Activated T-helper 1 cell treated with anti-CD3 and anti-CD28 coated beads, Interleukin-12 subunit alpha, Interleukin-12 subunit beta, Interleukin-2, Interleukin-4 antibody, amounts not matched to agents 30 ng/mL and 10 ng/mL and 1 ng/mL, durations not matched to agents 14 hours and 24 hours and 36 hours (primary cell): ENCODE measurements at regions not wholly inside any gene's neighbourhood (a gene's known extent, or its start where the extent isn't known, plus 50 kb on each side); places are given as distances from the start of the nearest gene placed in this dataset.
A peak's percentile ranks its signal among the peaks of the same experiment; 100 is the strongest.

Source experiments
- DNase-seq: peaks from one replicate; pipeline ENCODE4 v3.0.0; 2021; ENCODE audit warnings: low spot score
- H3K27ac Mint-ChIP-seq: one replicate; pipeline ENCODE4 v1.8.0; 2021; ENCODE audit warnings: mild to moderate bottlenecking, mixed read lengths
- H3K27me3 Mint-ChIP-seq: one replicate; pipeline ENCODE4 v1.8.0; 2022; ENCODE audit warnings: mild to moderate bottlenecking, moderate library complexity, mixed read lengths; ENCODE audit not compliant: insufficient read depth
- H3K36me3 Mint-ChIP-seq: one replicate; pipeline ENCODE4 v1.8.0; 2021; ENCODE audit warnings: low read depth, mixed read lengths
- H3K4me1 Mint-ChIP-seq: one replicate; pipeline ENCODE4 v1.8.0; 2021; ENCODE audit warnings: low read depth, mixed read lengths
- H3K4me3 Mint-ChIP-seq: one replicate; pipeline ENCODE4 v1.8.0; 2021; ENCODE audit warnings: mild to moderate bottlenecking, moderate library complexity, mixed read lengths
- H3K9me3 Mint-ChIP-seq: one replicate; pipeline ENCODE4 v1.8.0; 2021; ENCODE audit warnings: mixed read lengths
- intact Hi-C: fragments of 100-400 bp; cut with micrococcal nuclease; formaldehyde crosslinking; loops from one replicate; pipeline ENCODE4 v1.15.1; 2024

DNA sequence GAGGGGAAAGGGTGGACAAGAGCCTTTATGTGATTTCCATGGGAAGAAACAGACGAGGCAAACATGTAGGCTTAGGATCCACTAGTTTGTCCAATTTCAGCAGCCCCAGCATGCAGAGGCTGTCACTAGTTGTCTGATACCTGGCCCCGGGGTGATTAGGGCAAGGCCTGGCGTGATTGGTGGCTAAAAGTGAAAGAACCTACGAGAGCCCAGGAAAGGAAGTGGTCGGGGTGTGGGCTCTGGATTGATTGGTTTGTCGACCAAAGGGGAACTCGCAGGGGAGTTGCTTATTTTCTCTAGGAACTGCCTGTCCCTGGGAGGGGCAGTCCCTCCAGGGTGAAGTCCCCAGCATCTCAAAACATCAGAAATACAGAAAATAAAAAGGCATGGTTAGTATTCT is 64.2 kb upstream of the UQCRFS1 start:
- peaks cover 16% of the 10 kb centered on the region for H3K4me1 Mint-ChIP-seq
- peaks cover 9% of the 10 kb centered on the region for H3K27me3 Mint-ChIP-seq
- H3K9me3 Mint-ChIP-seq = peaks cover 5% of the 10 kb centered on the region
- H3K36me3 Mint-ChIP-seq = no peaks in the 10 kb centered on the region
- H3K27ac Mint-ChIP-seq = no peak overlapping the region
- intact Hi-C loops = no loop called here
- DNase-seq = peak; percentile 41
- no peak overlapping the region for H3K4me3 Mint-ChIP-seq

DNA sequence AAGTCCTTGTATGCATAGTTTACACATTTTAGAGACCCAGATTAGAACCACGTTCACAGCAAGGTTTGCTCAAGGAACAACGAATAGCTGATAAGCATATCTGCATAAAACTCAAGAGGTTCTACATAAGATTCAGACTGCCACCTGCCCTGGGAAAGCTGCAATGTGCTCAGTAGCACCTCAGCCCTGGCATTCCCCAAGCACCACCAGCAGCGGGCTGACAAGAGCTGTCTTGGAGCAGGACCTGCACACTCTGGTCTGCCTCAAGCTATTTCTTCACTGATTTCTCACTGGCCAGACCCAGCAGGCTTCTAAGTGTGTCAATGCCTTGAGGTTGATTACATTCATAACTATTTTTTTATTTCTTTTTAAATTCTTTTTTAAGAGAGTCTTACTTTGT is 65.8 kb upstream of the UQCRFS1 start:
- Mint-ChIP-seq H3K27ac (no peak overlapping the region), H3K4me3 (no peak overlapping the region), H3K4me1 (peaks cover 16% of the 10 kb centered on the region), H3K9me3 (peaks cover 5% of the 10 kb centered on the region), H3K36me3 (no peaks in the 10 kb centered on the region), H3K27me3 (peaks cover 11% of the 10 kb centered on the region)
- intact Hi-C loops = no loop called here
- no peak for DNase-seq

GRCh38 chr19:29283366-29283765 is 70.4 kb upstream of the UQCRFS1 start:
- peaks cover 5% of the 10 kb centered on the region for H3K9me3 Mint-ChIP-seq
- H3K4me3 Mint-ChIP-seq = no peak overlapping the region
- peaks cover 13% of the 10 kb centered on the region for H3K27me3 Mint-ChIP-seq
- intact Hi-C loops = no loop called here
- no peaks in the 10 kb centered on the region for H3K4me1 Mint-ChIP-seq
- H3K36me3 Mint-ChIP-seq = no peaks in the 10 kb centered on the region
- no peak overlapping the region for H3K27ac Mint-ChIP-seq
- DNase-seq = no peak

- Mint-ChIP-seq H3K4me3 (no peak overlapping the region), H3K4me1 (no peaks in the 10 kb centered on the region), H3K27ac (no peak overlapping the region), H3K27me3 (peaks cover 13% of the 10 kb centered on the region), H3K36me3 (no peaks in the 10 kb centered on the region), H3K9me3 (peaks cover 5% of the 10 kb centered on the region)
- intact Hi-C loops = no loop called here
- DNase-seq = no peak
Measured at GRCh38 chr19:29285187-29285687, 72.3 kb upstream of the UQCRFS1 start.

DNA sequence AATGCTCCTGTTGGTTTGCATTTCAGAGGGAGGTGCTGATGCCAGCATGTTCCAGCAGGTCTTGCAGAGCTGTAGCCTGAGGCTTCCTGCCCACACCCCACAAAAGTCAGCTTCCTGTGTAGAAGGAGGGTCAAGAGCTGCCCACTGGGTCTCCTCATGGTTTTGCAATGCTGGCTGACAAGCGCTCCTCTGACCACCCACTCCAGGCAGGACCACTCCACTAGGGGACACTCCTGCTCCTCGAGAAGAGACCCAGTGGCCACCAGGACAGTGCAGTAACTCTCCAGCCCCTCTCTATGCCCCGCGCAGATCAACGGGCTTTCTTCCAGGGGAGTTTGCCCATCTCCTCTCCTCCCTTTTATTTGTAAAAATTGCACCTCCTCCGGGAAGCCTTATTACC is 72.9 kb upstream of the UQCRFS1 start:
- DNase-seq = no peak
- Mint-ChIP-seq H3K27ac (no peak overlapping the region), H3K4me1 (no peaks in the 10 kb centered on the region), H3K9me3 (no peaks in the 10 kb centered on the region), H3K36me3 (no peaks in the 10 kb centered on the region), H3K27me3 (peaks cover 8% of the 10 kb centered on the region), H3K4me3 (no peak overlapping the region)
- intact Hi-C loops = no loop called here

DNA sequence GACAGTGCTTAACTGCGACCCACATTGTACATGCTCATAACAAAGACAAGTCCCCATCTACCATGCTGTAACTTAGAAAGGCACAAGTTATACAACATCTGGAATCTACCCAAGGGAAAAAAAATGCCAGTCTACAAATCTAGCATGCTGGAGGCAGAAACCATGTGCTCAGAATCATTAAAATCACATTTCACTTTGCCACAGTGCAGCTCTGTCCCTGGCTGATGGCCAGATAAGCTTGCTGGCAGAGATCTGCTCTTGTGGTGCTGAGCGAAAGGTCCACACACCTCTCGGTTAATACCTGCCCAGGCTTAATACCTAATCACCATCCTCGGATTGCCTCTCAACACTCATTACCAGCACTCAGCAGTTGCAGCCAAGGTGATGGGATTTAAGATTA is 74.1 kb upstream of the UQCRFS1 start:
- Mint-ChIP-seq H3K27ac (no peak overlapping the region), H3K36me3 (no peaks in the 10 kb centered on the region), H3K27me3 (peaks cover 6% of the 10 kb centered on the region), H3K4me1 (no peaks in the 10 kb centered on the region), H3K4me3 (no peak overlapping the region), H3K9me3 (no peaks in the 10 kb centered on the region)
- DNase-seq = no peak
- intact Hi-C loops = no loop called here

DNA sequence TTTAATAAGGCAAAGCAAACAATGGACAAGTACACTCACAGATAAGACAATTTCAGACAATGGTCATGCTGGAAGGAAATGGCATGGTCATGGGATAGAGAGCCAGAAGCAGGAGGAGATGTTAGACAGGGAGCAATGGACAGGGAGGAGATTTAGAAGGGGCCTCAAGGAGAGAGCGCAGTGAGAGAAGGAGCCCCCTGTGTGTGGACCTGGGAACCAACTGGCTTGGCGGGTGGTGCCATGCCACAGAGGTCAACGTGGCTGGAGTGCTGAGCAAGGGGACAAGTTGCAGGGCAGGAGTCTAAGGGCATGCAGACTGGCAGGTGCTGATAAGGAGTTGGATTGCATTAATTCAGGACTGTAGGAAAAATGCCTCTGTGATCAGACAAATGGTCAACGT is 75.3 kb upstream of the UQCRFS1 start:
- Mint-ChIP-seq H3K4me3 (no peak overlapping the region), H3K27me3 (peaks cover 4% of the 10 kb centered on the region), H3K36me3 (no peaks in the 10 kb centered on the region), H3K27ac (no peak overlapping the region), H3K9me3 (no peaks in the 10 kb centered on the region), H3K4me1 (no peaks in the 10 kb centered on the region)
- no peak for DNase-seq
- intact Hi-C loops = no loop called here

- intact Hi-C loops = no loop called here
- Mint-ChIP-seq H3K27me3 (peaks cover 3% of the 10 kb centered on the region), H3K4me1 (no peaks in the 10 kb centered on the region)
Measured at GRCh38 chr19:29289020-29289419, 76.1 kb upstream of the UQCRFS1 start.

GRCh38 chr19:29290853-29291252 is 77.9 kb upstream of the UQCRFS1 start:
- no peak for DNase-seq
- no peaks in the 10 kb centered on the region for H3K36me3 Mint-ChIP-seq
- no peak overlapping the region for H3K4me3 Mint-ChIP-seq
- intact Hi-C loops = no loop called here
- H3K4me1 Mint-ChIP-seq = no peaks in the 10 kb centered on the region
- H3K9me3 Mint-ChIP-seq = no peaks in the 10 kb centered on the region
- no peak overlapping the region for H3K27ac Mint-ChIP-seq
- H3K27me3 Mint-ChIP-seq = peaks cover 3% of the 10 kb centered on the region

More at GRCh38 chr19:29289020-29289419, 76.1 kb upstream of the UQCRFS1 start:
- H3K4me3 Mint-ChIP-seq = no peak overlapping the region
- H3K36me3 Mint-ChIP-seq = no peaks in the 10 kb centered on the region
- no peaks in the 10 kb centered on the region for H3K9me3 Mint-ChIP-seq
- H3K27ac Mint-ChIP-seq = no peak overlapping the region
- DNase-seq = no peak

DNA sequence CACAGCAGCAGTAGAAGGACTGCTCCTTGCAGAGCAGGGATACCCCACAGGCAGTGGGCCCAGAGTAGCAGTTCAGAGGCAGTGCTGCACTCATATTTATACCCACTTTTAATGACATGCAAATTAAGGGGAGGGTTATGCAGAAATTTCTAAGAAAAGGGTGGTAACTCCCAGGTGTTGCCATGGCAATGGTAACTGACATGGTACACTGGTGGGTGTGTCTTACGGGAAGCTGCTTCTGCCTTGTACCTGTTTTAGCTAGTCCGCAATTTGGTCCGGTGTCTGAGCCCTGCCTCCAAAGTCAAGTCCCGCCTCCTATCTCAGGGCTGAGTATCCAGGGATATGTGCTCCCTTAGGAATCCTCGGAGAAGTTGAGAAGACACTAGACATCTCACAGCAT is 79.2 kb upstream of the UQCRFS1 start:
- no peak for DNase-seq
- peaks cover 3% of the 10 kb centered on the region for H3K27me3 Mint-ChIP-seq
- no peaks in the 10 kb centered on the region for H3K9me3 Mint-ChIP-seq
- no peaks in the 10 kb centered on the region for H3K36me3 Mint-ChIP-seq
- no peaks in the 10 kb centered on the region for H3K4me1 Mint-ChIP-seq
- H3K27ac Mint-ChIP-seq = no peak overlapping the region
- H3K4me3 Mint-ChIP-seq = no peak overlapping the region
- intact Hi-C loops = no loop called here

DNA sequence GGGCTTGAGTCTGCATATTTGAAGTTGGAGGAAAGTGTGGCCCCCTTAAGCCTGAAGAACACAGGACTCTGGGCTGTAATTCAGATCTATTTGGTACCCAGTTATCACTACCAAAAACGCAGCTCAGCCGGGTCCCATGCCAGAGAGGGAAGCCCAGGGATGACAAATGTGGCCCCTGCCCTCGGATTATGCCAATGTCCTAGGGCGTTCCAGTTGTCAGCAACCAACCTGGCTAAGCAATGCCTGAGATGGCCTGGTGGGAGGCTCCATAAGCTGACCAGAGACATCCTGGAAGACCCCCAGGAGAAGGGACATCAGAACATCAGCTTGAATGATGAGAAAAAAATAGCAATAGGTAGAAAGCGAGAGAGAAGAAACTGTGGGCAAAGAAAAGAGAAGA is 79.6 kb upstream of the UQCRFS1 start:
- H3K36me3 Mint-ChIP-seq = no peaks in the 10 kb centered on the region
- no peak for DNase-seq
- intact Hi-C loops = no loop called here
- no peak overlapping the region for H3K4me3 Mint-ChIP-seq
- H3K27me3 Mint-ChIP-seq = peaks cover 4% of the 10 kb centered on the region
- no peak overlapping the region for H3K27ac Mint-ChIP-seq
- no peaks in the 10 kb centered on the region for H3K9me3 Mint-ChIP-seq
- no peaks in the 10 kb centered on the region for H3K4me1 Mint-ChIP-seq

- Mint-ChIP-seq H3K27ac (no peak overlapping the region), H3K4me3 (no peak overlapping the region), H3K36me3 (no peaks in the 10 kb centered on the region), H3K4me1 (no peaks in the 10 kb centered on the region), H3K27me3 (peaks cover 3% of the 10 kb centered on the region), H3K9me3 (no peaks in the 10 kb centered on the region)
- no peak for DNase-seq
- intact Hi-C loops = no loop called here
Measured at GRCh38 chr19:29293292-29293691, 80.3 kb upstream of the UQCRFS1 start.

DNA sequence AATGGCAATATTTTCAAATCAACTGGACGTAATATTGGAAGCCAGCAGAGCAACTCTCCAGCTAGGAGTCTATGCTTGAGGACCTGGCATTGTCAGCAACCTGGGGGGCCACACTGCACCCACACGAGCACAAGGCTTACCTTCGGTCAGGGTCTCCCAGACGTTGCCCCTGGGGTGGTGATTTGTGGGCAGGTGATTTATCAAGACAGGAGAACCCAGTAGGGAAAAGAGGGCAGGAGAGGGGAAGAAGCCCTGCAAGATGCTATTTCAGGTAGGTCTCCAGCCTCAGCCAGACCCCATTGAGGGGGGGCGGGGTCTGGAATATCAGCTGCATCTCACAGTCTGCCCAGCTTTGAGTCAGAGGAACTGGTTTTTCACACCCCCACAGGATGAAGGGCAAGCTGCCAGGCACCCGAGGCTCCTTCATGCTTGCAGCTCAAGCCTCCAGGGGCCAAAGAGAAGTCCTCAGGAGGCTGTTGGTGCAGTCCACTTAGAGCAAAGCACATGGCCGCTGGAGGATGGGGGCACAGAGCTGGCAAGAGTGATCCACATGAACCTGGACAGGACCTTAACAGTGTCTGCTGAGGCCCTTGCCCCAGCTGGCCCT is 80.9 kb upstream of the UQCRFS1 start:
- Mint-ChIP-seq H3K4me1 (no peaks in the 10 kb centered on the region), H3K9me3 (no peaks in the 10 kb centered on the region), H3K36me3 (no peaks in the 10 kb centered on the region), H3K4me3 (no peak overlapping the region), H3K27ac (peak overlapping the region; percentile 42), H3K27me3 (peaks cover 3% of the 10 kb centered on the region)
- intact Hi-C loops = no loop called here
- no peak for DNase-seq

DNA sequence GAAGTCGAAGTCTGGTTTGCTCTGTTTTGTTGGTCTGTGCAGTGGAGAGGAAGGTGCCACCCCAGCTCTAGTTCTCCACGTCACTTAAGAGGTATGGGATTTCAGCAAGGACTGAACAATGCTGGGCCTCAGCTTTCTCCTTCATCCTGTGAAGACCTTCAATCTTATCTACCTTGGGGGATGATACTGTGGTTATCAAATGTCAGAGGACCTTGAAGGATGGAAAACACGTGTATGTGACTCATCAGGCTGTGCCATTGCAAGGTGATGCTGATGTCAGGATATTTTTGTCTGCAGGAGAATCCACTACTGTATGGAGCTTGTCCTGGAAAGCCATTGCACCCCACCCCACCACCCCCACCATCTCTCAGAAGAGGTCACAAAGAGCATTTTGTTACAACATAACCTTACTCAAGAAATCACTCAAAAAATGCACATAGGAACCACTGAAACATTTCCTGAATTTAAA is 81.4 kb upstream of the UQCRFS1 start:
- intact Hi-C loops = no loop called here
- Mint-ChIP-seq H3K36me3 (no peaks in the 10 kb centered on the region), H3K4me1 (no peaks in the 10 kb centered on the region), H3K9me3 (no peaks in the 10 kb centered on the region), H3K27ac (no peak overlapping the region), H3K4me3 (no peak overlapping the region), H3K27me3 (peaks cover 3% of the 10 kb centered on the region)
- DNase-seq = no peak
